Progenitor cell of endocrine pancreas (in vitro differentiated cells): ENCODE measurements at regions not wholly inside any gene's neighbourhood (a gene's known extent, or its start where the extent isn't known, plus 50 kb on each side); places are given as distances from the start of the nearest gene placed in this dataset.

Experiments
- DNase-seq: peaks from one replicate; pipeline ENCODE4 v3.0.0; 2021; ENCODE audit warnings: low spot score; ENCODE audit not compliant: unreplicated experiment
- H3K27ac Mint-ChIP-seq: 2 replicates; pipeline ENCODE4 v1.8.0; 2021; ENCODE audit warnings: mild to moderate bottlenecking, moderate library complexity, mixed read lengths
- H3K27me3 Mint-ChIP-seq: 2 replicates; pipeline ENCODE4 v1.8.0; 2021; ENCODE audit warnings: mixed read lengths
- H3K36me3 Mint-ChIP-seq: 2 replicates; pipeline ENCODE4 v1.8.0; 2022; ENCODE audit warnings: mixed read lengths; ENCODE audit not compliant: insufficient read depth
- H3K4me1 Mint-ChIP-seq: 2 replicates; pipeline ENCODE4 v1.8.0; 2021; ENCODE audit warnings: low read depth, mixed read lengths
- H3K4me3 Mint-ChIP-seq: 2 replicates; pipeline ENCODE4 v1.8.0; 2021; ENCODE audit warnings: low read depth, mild to moderate bottlenecking, moderate library complexity, mixed read lengths
- H3K9me3 Mint-ChIP-seq: 2 replicates; pipeline ENCODE4 v1.8.0; 2021; ENCODE audit warnings: low read depth, mixed read lengths
- CTCF ChIP-seq: fragments of 200-600 bp; sonication (generic); IDR thresholded peaks from one replicate; pipeline ENCODE4 v1.5.0; 2021; ENCODE audit warnings: antibody characterized with exemption, mild to moderate bottlenecking; ENCODE audit not compliant: unreplicated experiment

GRCh38 chr11:30717641-30718040 lies 131.5 kb upstream of the MPPED2 start:
- no peak for DNase-seq
- TF ChIP-seq CTCF = no peak
- Mint-ChIP-seq H3K27me3 (no peaks in the 10 kb centered on the region), H3K36me3 (no peaks in the 10 kb centered on the region), H3K4me3 (no peak overlapping the region), H3K27ac (no peak overlapping the region), H3K4me1 (peaks cover 9% of the 10 kb centered on the region), H3K9me3 (no peaks in the 10 kb centered on the region)

- no peak overlapping the region for H3K27ac Mint-ChIP-seq
- H3K36me3 Mint-ChIP-seq = no peaks in the 10 kb centered on the region
- H3K4me3 Mint-ChIP-seq = no peak overlapping the region
- peaks cover 9% of the 10 kb centered on the region for H3K4me1 Mint-ChIP-seq
- H3K9me3 Mint-ChIP-seq = no peaks in the 10 kb centered on the region
- DNase-seq = no peak
- TF ChIP-seq CTCF = no peak
- H3K27me3 Mint-ChIP-seq = no peaks in the 10 kb centered on the region
These were observed 130.9 kb upstream of the MPPED2 start for GRCh38 chr11:30717009-30717408.

- Mint-ChIP-seq H3K27me3 (no peaks in the 10 kb centered on the region), H3K36me3 (no peaks in the 10 kb centered on the region)
These were observed 126.6 kb upstream of the MPPED2 start for GRCh38 chr11:30712749-30713148.

GRCh38 chr11:30710221-30710620 lies 124.1 kb upstream of the MPPED2 start:
- H3K36me3 Mint-ChIP-seq = no peaks in the 10 kb centered on the region
- no peak for TF ChIP-seq CTCF

More at GRCh38 chr11:30712749-30713148, 126.6 kb upstream of the MPPED2 start:
- H3K4me3 Mint-ChIP-seq = no peak overlapping the region
- H3K9me3 Mint-ChIP-seq = no peaks in the 10 kb centered on the region
- no peak overlapping the region for H3K27ac Mint-ChIP-seq
- H3K4me1 Mint-ChIP-seq = peaks cover 9% of the 10 kb centered on the region
- DNase-seq = no peak
- no peak for TF ChIP-seq CTCF

GRCh38 chr11:30707110-30707509 lies 121.0 kb upstream of the MPPED2 start:
- no peak overlapping the region for H3K4me3 Mint-ChIP-seq
- H3K9me3 Mint-ChIP-seq = no peaks in the 10 kb centered on the region
- H3K4me1 Mint-ChIP-seq = no peaks in the 10 kb centered on the region
- H3K36me3 Mint-ChIP-seq = no peaks in the 10 kb centered on the region
- no peak for DNase-seq
- no peak overlapping the region for H3K27ac Mint-ChIP-seq
- TF ChIP-seq CTCF = no peak
- H3K27me3 Mint-ChIP-seq = no peaks in the 10 kb centered on the region

More at GRCh38 chr11:30710221-30710620, 124.1 kb upstream of the MPPED2 start:
- Mint-ChIP-seq H3K27me3 (no peaks in the 10 kb centered on the region), H3K27ac (no peak overlapping the region), H3K9me3 (no peaks in the 10 kb centered on the region), H3K4me3 (no peak overlapping the region), H3K4me1 (no peaks in the 10 kb centered on the region)
- DNase-seq = no peak
